ENCODE measurements at regions not wholly inside any gene's neighbourhood (a gene's known extent, or its start where the extent isn't known, plus 50 kb on each side); places are given as distances from the start of the nearest gene placed in this dataset.

DNA sequence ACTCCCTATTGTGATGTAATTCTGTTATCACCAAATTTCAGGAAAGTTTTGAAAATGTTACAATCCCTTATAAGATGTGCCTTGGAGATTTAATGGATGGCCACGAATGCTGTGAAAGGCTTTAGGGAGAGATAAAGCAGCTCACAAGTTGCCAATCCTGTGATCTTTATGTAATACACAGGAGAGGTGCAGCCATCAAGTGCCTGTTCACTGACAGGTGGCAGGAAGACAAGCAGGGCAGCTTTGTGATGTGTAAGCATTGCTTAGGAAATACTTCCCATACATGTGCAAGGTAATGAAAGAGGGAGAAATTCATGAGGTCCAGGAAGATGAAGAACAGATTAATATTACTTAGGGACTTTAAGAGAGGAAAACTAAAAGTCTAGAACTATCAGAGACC, 628.8 kb downstream of the SLITRK6 start (continued):
- TF ChIP-seq CTCF (conservative IDR thresholded peaks at IDR 0.05; ENCODE audit: low read depth in 2 of 2) (no peak), EZH2phosphoT487 (IDR thresholded peaks at IDR 0.05; ENCODE audit: unreplicated experiment) (no peak)

DNA sequence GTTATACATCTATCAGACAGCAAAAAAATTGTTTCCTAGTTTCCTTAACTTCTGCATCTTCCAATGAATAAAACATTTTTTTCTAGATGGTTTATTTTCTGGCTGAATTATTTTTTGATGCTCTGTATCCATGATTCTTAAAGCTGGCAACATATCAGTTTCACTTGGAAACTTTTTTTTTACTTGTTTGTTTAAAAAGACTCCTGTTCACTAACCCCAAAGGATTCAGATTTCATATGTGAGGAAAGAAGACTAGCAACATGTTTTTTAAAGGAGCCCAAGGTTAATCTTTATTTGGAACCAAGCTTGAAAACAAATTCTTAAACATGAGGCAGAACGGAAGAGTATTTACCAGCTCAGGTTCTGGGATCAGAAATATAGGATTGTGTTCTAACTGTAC, 632.3 kb downstream of the SLITRK6 start:
- no peak overlapping the region for H3K4me2 ChIP-seq
- no peak overlapping the region for H3K27ac Mint-ChIP-seq
- TF ChIP-seq CTCF (conservative IDR thresholded peaks at IDR 0.05; ENCODE audit: low read depth in 2 of 2) (no peak), CREB1 (CRISPR knock-in tag; IDR thresholded peaks at IDR 0.05; ENCODE audit: low read depth) (no peak), ZNF462 (CRISPR knock-in tag; IDR thresholded peaks at IDR 0.05) (no peak), NANOG (IDR thresholded peaks at IDR 0.05; ENCODE audit: borderline replicate concordance) (no peak), POLR2AphosphoS5 (IDR thresholded peaks at IDR 0.05; ENCODE audit: low read depth) (no peak), STAT1 (IDR thresholded peaks at IDR 0.05; ENCODE audit: unreplicated experiment) (no peak), ZNF331 (CRISPR knock-in tag; IDR thresholded peaks at IDR 0.05; ENCODE audit: low read depth) (no peak), ZNF114 (CRISPR knock-in tag; IDR thresholded peaks at IDR 0.05) (no peak)
- TF ChIP-seq, protein P1, sequence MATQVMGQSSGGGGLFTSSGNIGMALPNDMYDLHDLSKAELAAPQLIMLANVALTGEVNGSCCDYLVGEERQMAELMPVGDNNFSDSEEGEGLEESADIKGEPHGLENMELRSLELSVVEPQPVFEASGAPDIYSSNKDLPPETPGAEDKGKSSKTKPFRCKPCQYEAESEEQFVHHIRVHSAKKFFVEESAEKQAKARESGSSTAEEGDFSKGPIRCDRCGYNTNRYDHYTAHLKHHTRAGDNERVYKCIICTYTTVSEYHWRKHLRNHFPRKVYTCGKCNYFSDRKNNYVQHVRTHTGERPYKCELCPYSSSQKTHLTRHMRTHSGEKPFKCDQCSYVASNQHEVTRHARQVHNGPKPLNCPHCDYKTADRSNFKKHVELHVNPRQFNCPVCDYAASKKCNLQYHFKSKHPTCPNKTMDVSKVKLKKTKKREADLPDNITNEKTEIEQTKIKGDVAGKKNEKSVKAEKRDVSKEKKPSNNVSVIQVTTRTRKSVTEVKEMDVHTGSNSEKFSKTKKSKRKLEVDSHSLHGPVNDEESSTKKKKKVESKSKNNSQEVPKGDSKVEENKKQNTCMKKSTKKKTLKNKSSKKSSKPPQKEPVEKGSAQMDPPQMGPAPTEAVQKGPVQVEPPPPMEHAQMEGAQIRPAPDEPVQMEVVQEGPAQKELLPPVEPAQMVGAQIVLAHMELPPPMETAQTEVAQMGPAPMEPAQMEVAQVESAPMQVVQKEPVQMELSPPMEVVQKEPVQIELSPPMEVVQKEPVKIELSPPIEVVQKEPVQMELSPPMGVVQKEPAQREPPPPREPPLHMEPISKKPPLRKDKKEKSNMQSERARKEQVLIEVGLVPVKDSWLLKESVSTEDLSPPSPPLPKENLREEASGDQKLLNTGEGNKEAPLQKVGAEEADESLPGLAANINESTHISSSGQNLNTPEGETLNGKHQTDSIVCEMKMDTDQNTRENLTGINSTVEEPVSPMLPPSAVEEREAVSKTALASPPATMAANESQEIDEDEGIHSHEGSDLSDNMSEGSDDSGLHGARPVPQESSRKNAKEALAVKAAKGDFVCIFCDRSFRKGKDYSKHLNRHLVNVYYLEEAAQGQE (IDR thresholded peaks at IDR 0.05; ENCODE audit: unreplicated experiment), result no peak
- TF ChIP-seq, protein P2, sequence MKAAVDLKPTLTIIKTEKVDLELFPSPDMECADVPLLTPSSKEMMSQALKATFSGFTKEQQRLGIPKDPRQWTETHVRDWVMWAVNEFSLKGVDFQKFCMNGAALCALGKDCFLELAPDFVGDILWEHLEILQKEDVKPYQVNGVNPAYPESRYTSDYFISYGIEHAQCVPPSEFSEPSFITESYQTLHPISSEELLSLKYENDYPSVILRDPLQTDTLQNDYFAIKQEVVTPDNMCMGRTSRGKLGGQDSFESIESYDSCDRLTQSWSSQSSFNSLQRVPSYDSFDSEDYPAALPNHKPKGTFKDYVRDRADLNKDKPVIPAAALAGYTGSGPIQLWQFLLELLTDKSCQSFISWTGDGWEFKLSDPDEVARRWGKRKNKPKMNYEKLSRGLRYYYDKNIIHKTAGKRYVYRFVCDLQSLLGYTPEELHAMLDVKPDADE (IDR thresholded peaks at IDR 0.05), result no peak

More for the DNA sequence above, 632.3 kb downstream of the SLITRK6 start:
- H3K9me3 Mint-ChIP-seq, result peaks cover 19% of the 10 kb centered on the region
- no peaks in the 10 kb centered on the region for H3K36me3 ChIP-seq (ENCODE audit: insufficient read depth)
- no peak for DNase-seq (ENCODE audit: low spot score)
- H3K9me2 ChIP-seq (ENCODE audit: insufficient read depth), result no peaks in the 10 kb centered on the region
- no peak for ATAC-seq
- H3K27me3 ChIP-seq (ENCODE audit: insufficient read depth), result no peaks in the 10 kb centered on the region
- no peaks in the 10 kb centered on the region for H3K4me1 ChIP-seq (ENCODE audit: insufficient read depth)
- no peaks in the 10 kb centered on the region for H3K79me2 ChIP-seq (replicated peaks; ENCODE audit: insufficient read depth)
- peaks cover 3% of the 10 kb centered on the region for H3K27me3 Mint-ChIP-seq (ENCODE audit: insufficient read depth, low read depth, poor library complexity)
- no peak overlapping the region for H3K27ac ChIP-seq (ENCODE audit: low read depth)
- peaks cover 19% of the 10 kb centered on the region for H3K36me3 Mint-ChIP-seq (ENCODE audit: low read depth)
- H3K4me3 ChIP-seq, result no peak overlapping the region
- no peaks in the 10 kb centered on the region for H3F3A ChIP-seq (replicated peaks; ENCODE audit: low read depth)
- no peak overlapping the region for H2AFZ ChIP-seq
- no peak overlapping the region for H3K4me3 Mint-ChIP-seq
- no peaks in the 10 kb centered on the region; the same call in 2 of the 3 replicates for H3K4me1 Mint-ChIP-seq
- no peaks in the 10 kb centered on the region for H4K20me1 ChIP-seq (replicated peaks; ENCODE audit: insufficient read depth)
